ENCODE measurements at regions not wholly inside any gene's neighbourhood (a gene's known extent, or its start where the extent isn't known, plus 50 kb on each side); places are given as distances from the start of the nearest gene placed in this dataset.
"Not testable (repeated sequence)": the region's sequence is repeated elsewhere in the genome, so short reads cannot be mapped to it uniquely, and the experiment has no call there.

DNA sequence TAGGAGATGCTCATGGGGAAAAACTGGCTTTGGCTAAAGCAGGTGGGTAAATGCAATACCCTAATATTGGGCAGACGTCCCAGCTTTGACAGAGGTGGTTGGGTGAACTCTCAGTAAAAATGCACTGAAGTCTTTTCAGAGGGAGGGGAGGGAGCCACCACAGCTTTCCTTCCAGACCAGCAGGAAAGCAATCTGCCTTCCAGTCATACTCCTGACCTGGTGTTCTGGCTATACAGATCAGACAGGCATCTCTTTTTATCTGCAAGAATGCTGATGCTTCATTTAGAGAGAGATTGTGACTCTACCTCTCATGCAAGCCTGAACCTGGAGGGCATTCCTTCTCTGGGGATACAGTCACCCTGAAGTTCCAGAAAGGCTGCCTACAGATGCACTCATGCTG is 52.6 kb upstream of the ICA1 start:
- DNase-seq = no peak

DNA sequence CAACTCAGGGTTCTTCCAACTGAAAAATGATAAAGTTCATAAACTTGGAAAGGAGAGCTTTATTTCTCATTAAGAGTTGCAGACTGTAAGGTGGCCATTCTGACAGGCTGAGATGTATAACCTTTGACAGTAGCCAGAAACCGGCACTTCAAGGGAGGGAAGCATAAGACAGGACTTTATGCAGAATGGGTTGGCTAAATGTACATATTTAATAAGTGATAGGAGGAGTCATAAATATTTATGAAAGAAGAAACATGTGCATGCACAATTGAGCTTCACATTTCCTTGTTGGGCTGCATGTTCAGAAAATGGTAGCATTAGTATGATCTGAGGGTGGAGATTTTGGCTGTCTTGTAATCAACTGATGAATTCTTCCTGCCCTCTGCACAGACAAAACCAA is 57.1 kb upstream of the ICA1 start:
- DNase-seq = no peak

DNA sequence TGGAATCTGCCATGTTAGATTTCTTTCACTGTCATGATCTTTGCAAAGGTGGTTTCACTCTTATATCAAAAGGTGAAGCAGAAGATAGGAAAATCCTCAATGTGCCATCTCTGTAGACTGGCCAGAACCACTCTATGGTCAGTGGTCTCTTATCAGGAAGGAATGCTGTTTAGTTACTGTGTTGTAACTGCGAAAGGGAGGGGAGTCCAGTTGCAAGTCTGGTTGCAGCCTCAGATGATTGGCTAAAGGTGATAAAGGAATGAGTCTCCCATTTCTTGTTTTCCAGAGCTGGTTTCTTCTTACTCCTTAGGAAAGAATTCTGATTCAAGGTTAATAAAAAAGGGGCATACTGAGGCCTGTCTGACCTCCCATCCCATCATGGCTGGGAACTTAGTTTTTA is 58.2 kb upstream of the ICA1 start:
- no peak for DNase-seq

DNA sequence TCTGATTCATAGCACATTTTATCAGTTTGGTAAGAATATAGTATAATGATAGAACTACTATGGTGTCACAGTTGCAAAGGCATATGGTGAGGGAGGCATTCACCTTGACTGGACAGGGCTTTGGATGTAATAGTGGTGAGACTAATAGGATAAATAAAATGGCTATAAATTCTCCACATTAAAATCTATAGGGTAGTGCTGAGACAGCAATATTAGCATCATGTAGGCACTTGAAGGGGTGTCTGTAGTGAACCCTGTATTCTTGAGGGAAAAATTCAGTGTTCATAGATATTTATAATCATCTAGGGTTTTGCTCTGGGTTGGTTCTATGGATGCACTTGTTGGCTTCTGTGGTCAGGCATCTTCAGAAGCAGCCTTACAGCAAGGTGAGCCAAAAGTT is 59.3 kb upstream of the ICA1 start:
- DNase-seq = no peak

- DNase-seq = no peak
These were observed 60.7 kb upstream of the ICA1 start for GRCh38 chr7:8322667-8323066.

DNA sequence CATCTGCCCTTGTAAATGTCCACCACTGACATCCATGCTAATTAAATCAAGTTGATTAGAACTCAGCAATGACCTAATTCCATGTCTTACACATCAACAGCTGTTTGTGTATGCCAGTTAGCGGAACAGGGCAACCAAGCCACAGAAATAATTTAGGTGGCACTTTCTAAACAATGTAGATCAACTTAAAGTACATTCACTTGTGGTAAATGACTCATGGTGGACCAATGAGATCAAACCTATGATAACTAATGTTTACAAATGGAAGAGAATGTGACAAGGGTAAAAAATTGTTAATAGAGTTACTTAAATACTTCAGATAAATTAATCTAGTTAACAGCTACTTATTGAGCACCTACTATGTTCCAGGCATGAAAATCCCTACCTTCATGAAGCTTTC is 63.1 kb upstream of the ICA1 start:
- DNase-seq = no peak

- no peak for DNase-seq
These were observed 65.2 kb upstream of the ICA1 start for GRCh38 chr7:8327199-8327598.

DNA sequence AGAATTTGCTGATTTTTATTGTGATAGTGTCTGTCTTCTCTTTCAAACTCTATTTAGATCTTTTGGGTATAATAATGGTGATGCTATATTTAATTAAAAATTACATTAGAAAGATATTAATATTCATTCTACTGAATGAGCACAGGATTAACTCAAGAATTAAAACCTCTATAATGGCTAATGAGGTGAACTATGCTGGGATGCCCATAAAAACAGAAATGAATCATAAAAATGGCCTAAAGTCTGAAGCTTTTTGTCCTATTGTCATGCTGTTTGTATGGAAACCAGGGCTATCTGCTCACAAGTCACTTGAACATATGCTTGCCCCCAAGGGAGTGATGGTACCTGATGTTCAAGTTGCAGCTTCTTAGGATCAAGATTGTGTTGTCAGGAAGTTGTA is 76.2 kb upstream of the ICA1 start:
- no peak for DNase-seq

DNA sequence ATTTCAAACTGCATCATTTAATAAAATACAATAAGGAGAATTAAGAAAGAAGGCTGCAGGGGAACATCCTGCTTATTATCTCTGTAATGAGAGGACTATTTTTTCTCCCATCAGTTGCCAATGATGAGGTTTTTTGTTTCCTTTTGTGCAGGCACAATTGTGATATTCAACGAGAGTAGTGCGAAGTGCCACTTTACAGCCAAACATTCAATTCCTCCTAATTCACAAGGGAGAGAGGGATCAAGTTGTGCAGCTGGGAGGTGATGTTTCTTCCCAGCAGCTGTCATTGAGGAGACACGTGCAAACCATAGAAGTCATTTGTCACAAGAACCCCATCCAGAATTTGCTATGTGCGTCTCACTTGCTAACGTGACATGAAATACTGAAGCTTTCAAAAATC is 81.6 kb upstream of the ICA1 start:
- DNase-seq = no peak

DNA sequence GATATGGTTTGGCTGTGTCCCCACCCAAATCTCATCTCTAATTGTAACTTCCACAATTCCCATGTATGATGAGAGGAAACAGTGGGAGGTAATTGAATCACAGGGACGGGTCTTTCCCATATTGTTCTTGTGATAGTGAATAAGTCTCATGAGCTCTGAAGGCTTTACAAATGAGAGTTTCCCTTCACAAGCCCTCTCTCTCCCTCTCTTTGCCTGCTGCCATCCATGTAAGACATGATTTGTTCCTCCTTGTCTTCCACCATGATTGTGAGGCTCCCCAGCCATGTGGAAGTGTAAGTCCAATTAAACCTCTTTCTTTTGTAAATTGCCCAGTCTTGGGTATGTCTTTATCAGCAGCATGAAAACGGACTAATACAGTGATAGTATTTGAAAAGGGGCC is 85.4 kb upstream of the ICA1 start:
- DNase-seq = not testable (repeated sequence)

DNA sequence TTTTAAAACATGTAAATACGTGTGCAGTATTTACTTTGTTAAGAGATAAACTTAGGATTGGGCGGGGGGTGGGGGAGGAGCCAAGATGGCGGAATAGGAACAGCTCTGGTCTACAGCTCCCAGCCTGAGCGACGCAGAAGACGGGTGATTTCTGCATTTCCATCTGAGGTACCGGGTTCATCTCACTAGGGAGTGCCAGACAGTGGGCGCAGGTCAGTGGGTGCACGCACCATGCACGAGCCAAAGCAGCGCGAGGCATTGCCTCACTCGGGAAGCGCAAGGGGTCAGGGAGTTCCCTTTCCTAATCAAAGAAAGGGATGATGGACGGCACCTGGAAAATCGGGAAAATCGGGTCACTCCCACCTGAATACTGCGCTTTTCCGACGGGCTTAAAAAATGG is 81.8 kb upstream of the NXPH1 start:
- not testable (repeated sequence) for DNase-seq

DNA sequence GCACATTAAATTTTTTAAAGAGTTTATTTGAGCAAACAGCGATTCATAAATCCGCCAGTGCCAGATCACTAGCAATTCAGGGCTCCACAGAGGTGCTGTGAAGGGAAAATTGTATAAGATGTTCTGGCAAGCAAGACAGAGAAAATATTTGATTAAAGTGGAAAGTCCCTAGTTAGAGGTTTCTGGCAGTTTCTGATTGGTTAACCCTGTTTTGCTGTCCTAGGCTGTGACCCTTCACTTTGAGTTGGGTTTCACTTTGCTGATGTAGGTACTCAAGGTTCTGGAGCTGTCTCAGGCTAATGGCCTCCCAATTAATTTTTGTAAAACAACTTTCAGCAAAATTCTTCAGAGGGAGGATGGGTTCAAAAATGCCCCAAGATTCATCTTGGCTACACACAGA is 79.4 kb upstream of the NXPH1 start:
- no peak for DNase-seq

- no peak for DNase-seq
These were observed 78.9 kb upstream of the NXPH1 start for GRCh38 chr7:8354503-8354902.

- no peak for DNase-seq
These were observed 77.3 kb upstream of the NXPH1 start for GRCh38 chr7:8356071-8356470.

DNA sequence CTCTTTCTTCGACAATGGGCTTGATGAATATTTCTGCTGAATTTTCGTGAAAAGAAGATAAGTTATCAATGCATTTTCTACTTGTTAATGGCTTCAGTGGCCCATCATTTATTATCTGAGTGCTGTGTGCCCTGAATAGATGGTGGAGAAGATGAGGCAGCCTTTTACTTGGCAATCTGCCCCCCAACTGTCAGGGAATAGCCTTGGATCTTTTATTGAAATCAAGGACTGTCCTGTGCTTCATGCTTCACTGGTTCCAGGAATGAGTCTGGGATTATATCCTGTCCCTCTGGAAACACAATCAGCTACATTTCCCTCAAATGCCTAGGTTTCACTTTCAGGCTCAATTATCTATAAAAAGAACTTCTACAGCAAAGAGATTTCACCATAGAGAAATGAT is 75.9 kb upstream of the NXPH1 start:
- DNase-seq = no peak

DNA sequence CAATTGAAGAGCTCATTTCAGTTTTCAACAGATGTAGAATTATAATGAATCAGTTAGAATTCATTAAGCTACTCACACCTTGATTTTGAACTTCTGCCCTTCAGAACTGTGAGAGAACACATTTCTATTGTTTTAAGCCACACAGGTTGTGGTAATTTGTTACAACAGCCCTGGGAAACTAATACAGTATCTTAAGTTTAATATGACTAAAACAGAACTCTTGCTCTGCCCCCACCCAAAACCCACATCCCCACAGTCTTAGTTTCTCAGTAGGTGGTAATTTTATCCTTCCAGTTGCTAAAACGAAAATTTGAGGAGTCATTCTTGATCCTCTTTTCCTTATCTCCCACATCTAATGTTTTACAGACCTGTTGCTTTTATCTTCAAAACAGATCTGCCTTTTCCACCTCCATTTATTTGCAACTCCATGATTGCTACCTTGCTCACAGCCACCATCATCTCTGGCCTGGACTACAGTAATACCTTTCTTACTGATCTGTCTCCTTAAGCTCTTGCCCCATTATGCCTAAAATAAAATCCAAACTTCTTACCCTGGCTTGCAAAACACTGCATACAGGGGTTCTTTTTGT is 72.8 kb upstream of the NXPH1 start:
- DNase-seq = no peak

GRCh38 chr7:8362723-8363369 is 70.6 kb upstream of the NXPH1 start:
- peak; percentile 46 for DNase-seq

DNA sequence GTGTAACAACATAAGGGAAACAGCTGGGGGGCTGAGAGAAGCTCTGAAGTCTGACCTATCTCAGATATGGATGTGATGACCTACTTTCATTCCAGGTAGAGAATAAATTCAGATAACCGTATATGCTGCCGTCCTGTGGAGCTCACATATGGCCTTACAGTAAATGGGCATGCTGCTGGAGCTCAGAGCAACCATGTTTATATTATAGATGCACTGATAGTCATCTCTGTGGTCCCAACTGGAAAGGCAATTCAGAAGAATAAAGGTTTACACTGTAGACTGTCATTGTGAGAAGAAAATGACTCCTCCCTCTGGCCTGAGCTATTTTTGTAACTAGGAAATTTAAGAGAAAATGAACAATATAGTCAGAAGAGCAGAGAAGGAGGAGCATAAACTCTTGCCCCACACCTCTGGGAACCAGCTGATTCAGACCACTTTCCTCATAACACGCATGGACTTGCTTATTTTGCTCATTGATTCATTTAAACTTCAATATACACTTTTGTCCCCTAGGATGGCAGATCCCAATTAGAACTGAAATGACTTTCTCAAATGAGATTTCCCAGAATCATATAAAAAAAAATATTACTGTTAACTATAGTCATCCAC is 69.9 kb upstream of the NXPH1 start:
- DNase-seq = no peak

GRCh38 chr7:8365499-8366110 is 67.8 kb upstream of the NXPH1 start:
- DNase-seq = peak; percentile 3

- not testable (repeated sequence) for DNase-seq
These were observed 65.4 kb upstream of the NXPH1 start for GRCh38 chr7:8368007-8368406.

DNA sequence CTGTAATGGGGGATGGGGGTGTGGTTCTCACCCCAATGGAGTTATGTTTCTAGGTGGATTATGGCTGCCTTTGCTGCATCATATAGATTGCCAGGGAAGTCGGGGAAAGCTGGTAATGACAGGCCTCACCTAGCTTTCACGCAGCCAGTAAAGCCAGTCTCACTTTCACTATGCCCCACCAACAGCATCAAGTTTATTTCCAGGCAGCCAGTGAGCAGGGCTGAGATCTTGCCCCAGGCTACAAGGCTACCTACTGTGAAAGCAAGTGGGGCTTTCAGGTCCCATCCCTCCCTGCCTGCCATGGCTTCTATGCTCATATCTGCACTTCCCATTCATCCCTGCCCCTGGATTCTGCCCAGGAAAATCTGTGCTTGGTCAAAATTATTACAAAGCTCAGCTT is 61.7 kb upstream of the NXPH1 start:
- no peak for DNase-seq

DNA sequence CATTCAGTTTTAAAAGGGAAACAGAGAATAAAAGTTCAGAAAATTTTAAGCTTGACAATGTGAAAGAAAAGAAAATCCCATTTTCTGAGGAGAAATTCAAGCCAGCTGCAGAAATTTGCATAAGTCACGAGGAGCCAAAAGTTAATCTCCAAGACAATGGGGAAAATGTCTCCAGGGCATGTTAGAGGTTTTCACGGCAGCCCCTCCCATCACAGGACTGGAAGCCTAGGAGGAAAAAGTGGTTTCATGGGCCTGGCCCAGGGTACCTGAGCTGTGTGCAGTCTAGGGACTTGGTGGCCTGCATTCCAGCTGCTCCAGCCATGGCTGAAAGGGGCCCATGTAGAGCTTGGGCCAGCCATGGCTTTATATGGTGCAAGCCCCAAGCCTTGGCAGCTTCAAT is 59.6 kb upstream of the NXPH1 start:
- no peak for DNase-seq

DNA sequence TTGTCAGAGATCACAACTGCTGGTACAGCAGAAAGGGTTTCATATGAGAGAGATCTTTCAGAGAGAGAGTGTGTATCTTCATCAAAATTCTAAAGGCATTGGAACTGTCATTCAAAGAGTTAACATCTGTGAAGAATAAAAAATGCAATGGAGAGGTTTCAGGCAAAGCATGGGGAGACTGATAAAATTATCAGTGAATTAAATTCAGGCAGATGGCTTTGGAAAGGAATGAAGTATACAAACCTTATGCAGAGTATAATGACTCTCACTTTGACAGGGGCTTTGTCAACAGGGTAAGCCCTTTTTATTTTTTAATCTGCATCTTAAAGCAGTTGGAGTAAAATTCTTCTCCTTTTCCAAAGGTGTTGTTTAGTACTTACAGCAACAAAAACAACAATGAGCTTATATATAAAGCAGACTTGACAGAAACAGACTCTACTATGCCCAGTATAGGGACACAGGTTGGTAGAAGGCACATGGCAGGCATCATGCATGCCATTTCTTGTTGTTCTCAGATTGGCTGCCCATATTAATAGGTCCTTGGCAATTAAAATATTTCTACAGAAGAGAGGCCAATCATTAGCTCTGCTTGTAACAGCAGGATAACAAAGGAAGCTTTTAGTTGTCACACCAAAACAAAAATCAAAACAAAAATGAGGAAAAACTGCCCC is 54.9 kb upstream of the NXPH1 start:
- DNase-seq = no peak

GRCh38 chr7:8379264-8379663 is 54.1 kb upstream of the NXPH1 start:
- DNase-seq = no peak
